GM21360 (cell line): ENCODE measurements at regions not wholly inside any gene's neighbourhood (a gene's known extent, or its start where the extent isn't known, plus 50 kb on each side); places are given as distances from the start of the nearest gene placed in this dataset.
A peak's percentile ranks its signal among the peaks of the same experiment; 100 is the strongest.

Experiments used
- ATAC-seq: cut with Tn5 transposase; IDR thresholded peaks from one replicate; pipeline ENCODE4 v1.9.1; 2021; ENCODE audit warnings: mild to moderate bottlenecking, moderate library complexity; ENCODE audit not compliant: unreplicated experiment

DNA sequence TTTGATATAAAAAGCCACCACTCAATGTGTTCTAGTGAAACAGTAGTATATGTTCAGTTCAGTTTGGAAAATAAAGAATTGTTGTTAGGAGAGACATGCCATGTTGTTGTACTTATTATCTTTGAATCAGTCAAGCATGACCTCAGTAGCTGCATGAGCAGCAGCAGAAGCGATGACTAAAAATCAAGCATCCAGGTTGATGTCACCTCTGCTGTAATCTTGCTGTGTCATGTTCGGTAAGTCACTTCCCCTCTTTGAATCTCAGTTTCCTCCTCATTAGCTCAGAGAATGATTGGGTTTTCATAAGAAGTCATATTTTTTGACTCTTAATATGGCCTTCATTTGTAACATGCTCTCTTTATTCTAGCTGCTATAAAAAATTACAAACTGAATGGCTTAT is 428.4 kb upstream of the B3GALT2 start:
- peak; percentile 55 for ATAC-seq

DNA sequence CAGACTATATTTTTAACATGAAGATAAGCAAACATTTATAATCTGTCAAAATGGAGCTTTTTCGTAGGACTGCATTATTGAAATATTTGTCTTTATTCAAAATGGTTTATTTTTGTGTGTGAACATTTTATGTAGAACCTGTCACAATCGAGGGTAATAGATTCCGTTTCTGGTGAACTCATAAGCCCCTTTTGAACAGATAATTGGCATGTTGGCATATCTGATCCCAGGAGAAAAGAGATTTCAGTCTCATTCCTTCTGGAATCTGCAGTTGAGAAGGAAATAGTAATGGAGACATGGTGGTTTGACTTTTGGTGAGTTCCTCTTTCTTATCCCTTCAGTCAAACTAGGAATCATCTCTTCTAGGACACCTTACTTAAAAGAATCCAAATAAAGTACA is 427.9 kb upstream of the B3GALT2 start:
- ATAC-seq, result no peak

DNA sequence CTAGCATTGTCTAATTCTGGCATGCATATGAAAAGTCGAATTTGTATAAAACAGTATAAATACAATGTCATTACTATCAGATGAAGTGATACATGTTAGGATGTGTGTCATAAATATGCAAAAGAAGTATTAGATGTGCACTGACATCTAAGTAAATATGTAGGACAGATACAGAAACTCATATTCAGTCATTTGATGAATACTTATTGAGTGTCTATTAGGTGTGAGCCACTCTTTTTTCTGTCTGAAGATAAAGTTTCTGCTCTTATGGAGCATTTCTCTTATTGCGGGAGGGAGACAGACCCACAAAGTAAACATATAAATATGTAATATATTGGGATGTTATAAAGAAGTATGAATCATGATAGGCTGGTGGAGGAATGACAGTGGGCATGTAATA is 426.6 kb upstream of the B3GALT2 start:
- no peak for ATAC-seq

DNA sequence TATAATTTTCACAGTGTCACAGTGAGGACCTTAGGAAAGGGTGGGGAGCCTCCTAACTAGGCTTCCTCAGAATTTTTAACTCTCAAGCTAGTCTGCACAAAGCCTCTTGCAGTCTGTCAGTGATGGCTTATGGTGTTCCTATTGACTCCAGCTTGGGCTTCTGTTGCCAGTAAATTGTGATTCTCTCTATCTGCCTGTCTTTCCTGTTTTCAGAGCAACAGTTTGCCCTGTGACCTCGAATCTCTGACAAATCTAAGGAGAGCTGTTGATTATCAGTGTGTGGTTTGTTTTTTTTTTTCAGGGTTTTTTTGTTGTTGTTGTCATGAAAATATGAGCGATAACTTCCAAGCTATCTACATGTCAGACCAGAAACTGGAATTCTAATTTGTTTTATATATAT is 423.2 kb upstream of the B3GALT2 start:
- no peak for ATAC-seq

DNA sequence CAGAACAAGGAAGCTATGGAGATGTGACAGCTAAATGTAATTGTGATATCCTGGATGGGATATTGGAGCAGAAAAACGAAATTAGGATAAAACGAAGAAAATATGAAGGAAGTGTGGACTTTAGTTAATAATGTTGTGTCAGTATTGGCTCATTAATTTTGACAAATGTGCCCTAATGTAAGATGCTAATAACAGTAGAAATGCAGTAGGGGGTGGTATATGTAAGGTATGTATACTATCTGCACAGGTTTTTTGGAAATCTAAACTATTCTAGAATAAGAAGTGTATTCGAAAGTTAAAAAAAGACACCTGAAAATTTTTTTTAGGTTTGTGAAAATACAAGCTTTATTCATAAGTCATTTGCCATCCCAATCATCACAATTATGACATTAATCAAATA is 421.4 kb upstream of the B3GALT2 start:
- no peak for ATAC-seq

DNA sequence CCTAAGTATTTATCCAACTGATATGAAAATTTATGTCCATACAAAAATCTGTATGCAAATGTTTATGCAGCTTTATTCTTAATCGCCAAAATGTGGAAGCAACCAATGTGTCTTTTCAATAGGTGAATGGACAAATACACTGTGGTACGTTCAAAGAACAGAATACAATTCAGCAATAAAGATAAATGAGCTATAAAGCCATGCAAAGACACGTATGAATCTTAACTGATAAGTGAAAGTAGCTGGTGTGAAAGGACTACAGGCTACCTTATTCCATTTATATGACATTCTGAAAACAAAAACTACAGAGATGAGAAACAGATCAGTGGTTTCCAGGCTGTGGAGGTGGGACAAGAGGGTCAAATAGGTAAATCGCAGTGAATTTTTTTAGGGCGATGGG is 419.6 kb upstream of the B3GALT2 start:
- no peak for ATAC-seq

DNA sequence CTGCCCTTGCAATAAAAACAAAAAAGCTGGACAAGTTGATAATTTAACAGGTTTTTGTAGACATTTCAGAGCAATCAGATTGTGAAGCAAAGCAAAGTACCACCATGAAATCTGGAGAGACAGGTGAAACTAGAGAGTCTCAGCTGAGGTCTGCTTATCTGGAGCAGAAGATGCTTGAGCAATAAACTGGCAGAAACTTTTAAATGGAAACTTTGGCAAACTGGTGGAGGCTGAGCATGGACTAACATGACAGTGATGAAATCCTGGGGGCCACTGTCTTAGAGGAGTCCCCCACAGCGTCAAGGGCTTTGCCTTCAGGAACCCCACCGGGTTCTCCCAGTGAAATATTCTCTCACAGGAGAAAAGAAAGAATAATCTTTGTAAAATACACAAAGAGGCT is 416.3 kb upstream of the B3GALT2 start:
- ATAC-seq, result no peak

DNA sequence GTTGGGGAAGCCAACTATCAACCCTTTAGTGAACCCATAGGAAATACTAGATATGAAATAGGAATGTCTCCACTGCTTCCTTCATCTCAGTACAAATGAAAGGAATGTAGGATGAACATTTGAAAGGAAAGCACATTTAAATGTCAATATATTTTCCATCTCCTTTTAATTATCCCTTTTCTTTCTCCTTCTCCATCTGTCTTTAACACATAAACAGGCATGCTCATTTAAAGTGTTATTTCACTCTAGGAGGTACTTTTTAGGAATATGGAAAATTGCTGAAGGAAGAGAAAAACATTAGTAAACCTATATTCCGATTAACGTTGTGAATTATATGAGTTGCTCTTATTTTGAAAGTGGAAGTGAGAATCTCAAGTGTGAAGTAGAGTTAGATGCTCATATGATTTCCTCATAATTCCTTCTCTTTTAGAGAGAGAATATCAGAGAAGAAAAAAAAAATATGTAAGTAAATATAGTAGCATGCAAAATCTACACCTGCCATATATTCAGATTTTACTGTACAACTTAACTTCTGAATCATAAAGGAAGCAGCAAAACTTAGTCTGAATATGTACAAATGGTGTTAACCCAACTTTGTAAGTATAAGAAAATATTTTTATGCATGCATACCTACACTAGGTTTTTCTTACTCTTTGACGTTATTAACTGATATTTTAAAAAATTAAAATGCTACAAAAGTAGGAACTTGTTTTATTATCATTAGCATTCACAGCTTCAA is 406.9 kb upstream of the B3GALT2 start:
- ATAC-seq, result no peak

DNA sequence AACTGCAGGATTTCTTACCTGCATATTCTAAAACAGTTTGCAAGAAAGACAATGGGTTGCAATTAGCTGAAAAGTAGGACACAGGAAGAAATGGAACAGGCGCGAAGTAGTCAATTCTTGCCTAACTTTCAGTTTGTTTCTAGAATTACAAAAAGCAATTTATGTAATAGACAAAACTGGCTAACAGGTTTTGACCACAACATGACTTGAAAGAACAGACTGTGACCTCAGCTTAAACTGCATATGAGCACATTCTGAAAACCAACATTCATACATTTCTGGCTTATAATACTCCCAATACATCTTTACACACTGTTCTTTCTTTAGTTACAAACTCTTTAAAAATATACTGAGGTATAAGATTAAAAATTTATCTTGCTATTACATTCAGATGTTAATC is 405.9 kb upstream of the B3GALT2 start:
- no peak for ATAC-seq

DNA sequence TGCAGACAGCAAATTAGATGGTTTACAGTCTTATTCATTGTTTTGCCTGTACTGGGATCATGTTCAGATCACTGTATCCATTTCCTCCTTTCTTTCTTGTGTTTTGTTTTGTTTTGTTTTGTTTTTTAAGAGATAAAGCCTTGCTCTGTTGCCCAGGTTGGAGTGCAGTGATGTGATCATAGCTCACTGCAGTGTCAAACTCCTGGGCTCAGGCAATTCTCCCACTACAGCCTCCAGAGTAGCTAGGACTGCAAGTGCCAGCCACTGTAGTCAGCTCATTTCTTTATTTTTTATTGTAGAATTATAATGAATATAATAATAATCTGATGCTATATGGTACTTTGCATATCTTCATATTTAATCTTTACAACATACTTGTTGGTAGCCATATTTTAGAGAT is 403.7 kb upstream of the B3GALT2 start:
- no peak for ATAC-seq

DNA sequence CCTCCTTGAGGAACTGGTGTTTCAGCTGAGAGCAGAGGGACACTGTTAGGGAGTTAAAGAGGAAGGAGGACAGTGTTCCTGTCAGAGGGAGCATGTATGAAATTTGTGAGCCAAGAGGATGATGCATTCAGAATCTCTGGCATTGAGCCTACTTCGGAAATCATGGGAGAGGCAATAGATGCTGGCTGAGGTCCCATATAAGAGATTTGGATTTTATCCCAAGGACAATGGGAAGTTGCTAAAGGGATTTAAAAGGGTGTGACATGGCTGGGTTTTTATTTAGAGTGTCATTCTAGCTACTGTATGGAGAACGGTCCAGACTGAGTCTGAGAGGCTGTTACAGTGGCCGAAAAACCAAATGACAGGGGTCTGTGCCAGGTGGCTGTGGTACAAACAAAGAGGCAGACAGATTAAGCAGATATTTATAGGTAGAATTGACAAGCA is 403.2 kb upstream of the B3GALT2 start:
- no peak for ATAC-seq

DNA sequence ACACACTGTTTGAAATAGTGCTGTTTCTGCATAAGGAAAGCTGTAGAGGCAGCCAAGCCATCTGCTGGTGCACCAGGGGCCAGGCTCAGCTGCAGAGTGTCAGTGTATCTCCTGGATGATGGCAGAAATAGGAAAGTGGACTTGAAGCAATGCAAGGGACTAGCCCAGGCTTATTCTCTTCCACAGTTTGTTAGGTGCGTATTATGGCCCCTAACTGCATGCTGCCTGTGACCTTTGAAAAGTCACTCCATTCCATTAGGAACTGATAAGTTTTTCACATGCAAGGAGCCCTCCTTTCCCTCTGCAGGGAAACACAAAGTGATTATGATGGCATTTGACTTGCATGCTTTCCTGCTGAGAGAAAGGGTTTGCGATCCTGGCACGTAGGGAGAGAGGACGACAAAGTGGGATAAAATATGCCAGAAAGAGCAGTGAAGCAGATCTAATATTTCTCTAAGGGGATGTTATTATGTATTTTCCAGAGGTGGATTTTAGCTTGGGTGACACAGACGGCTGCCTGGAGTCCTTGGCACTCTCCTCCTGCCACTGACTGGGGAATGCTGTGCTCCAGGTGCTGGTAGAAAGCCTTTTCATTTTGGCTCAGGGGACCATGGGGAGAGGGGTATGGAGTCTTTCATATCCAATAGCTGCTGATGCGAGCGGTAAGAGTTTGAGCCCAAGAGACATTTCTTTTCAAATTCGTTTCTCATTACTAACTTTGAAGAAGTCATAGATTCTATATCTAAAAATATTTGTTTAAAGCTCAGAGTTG is 402.1 kb upstream of the B3GALT2 start:
- no peak for ATAC-seq

DNA sequence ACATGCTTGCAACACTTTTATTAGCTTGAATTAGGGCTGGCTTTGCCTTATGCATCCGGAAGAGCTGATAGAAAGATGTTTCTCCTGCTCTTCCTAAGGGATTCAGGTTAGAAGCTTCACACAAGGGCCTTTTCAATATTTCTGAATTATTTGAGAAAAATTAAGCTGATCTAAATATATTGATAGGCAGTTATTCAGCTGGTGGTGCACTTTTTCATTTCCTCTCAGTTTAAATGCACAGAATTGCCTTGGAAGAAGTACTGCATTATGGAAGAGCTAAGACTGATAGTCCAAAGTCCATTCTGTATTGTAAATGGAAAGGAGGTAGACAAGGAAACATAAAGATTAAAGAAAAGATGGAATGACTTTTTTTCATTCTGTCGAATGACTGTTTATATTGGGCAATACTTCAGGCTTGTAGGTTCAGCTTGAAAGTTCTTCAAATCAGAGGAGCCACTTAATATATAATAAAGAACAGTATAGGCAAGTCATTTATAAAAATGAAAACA is 398.4 kb upstream of the B3GALT2 start:
- ATAC-seq, result no peak

DNA sequence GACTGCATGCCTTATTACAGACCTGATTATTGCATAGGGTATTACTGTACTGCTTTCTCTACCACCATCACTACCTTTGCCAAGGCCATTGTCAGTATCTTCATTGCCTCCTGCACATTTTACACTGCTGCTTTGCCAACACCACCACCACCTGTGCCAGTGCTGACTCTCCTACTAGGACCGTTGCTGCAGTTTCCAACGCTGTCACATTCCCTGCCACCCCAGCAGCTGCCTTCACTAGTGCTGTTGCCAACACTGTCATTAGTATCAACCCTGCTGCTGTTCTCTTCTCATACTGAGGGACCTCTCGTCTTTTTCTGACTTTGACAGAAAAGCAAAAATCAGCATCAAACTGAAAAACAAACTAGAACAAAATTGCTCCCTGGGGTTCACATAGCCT is 394.9 kb upstream of the B3GALT2 start:
- no peak for ATAC-seq

DNA sequence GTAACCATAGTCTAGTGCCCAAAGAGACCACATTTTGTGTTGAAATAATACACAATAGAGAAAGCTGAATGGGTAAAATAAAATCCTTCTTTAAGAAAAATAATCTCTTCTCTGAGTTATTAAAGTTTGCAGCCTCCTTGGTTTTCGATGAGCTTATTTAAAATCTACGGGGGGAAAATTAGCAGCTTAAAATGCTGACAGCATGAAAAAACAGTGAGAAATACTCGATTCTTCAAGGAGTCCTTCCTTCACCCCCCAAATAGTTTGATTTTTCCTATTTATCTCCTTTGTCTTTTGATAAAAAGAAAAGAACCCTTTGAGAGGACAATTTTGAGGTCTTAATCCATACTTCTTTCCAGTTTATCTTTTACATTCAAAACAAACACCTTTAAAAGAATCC is 394.0 kb upstream of the B3GALT2 start:
- no peak for ATAC-seq

DNA sequence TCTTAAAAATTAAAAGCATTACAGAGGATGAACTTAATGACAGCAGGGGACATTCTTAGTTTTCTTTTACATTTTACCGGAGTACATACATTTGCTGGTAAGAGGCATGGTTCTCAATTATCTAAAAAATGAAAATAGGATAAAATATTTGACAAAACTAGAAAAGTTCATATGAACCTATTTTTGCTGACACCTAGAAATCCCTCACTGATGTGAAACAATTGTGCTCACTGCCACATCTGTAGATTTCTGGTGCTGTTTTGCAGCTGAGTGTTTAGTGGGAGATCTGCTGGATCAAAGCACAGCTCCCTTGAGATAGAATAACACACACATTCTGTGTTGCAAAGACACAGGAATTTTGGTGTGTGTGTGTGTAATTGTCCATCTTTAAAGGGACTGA is 392.9 kb upstream of the B3GALT2 start:
- no peak for ATAC-seq

DNA sequence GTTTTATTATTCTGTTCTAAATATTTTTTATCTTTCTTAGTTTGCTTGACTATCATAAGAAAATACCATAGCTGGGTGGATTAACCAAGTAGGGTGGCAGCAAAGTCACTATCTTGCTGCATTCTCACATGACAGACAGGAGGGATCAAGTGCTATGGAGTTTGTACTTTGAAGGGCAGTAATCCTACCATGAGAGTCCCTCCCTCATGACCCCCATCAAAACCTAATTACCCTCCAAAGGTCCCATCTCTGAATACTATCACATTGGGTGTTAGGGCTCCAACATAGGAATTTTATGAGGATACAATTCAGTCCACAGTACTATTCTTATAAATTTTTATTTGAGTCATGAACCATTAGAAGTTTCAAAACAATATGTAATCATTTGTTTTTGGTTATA is 388.5 kb upstream of the B3GALT2 start:
- ATAC-seq, result no peak

DNA sequence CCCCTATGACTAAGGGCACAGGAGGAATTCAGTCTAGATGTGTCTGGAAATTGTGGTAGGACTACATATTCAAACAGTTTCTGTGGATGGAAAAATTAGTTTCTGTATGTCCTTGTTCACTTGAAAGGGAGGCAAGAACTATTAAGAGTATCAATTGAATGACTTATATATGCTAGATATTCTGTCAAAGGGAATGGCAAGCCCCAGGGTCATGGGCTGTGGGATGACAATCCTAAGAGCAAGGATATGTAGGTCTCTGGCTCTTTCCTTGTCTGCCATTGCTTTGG is 383.5 kb upstream of the B3GALT2 start:
- ATAC-seq, result no peak

DNA sequence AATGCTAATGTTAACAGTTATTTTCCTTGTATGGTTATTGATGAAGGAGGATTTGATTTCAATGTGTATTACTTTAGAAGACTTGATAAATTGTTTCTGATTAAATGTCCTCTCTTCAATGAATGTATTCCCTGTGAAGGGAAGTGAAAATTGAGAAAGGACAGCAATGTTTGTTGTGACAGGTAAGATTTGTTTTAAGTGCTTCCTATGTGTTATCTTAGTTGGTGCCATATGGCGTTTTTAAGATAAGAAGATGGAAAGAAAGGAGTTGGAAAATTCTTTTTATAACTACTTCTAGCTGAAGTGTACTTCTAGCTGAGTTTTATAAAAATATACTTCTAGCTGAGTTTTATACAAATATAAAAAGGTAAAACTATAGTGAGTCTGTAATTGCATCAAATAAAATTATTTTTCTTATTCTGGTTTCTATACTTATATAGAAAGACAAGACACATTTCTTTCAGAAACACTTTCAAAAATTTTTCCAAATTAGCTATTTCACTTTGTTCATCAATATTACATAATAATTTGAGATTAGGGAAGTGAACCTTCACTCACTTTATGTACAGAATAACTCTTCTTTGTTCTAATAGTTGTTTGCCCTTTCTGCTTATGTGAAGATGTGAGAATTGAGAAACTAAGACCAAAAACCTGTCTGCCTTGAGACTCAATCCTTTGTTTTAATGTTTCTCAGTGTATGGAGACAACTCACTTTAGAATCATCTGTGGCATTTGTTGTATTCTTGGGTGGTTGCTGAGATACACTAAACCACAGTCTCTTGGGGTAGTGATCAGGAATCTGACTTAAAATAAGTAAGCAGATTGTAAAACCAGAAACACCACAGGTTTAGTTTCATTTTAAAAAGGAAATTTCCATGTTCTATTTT is 382.9 kb upstream of the B3GALT2 start:
- ATAC-seq, result no peak

DNA sequence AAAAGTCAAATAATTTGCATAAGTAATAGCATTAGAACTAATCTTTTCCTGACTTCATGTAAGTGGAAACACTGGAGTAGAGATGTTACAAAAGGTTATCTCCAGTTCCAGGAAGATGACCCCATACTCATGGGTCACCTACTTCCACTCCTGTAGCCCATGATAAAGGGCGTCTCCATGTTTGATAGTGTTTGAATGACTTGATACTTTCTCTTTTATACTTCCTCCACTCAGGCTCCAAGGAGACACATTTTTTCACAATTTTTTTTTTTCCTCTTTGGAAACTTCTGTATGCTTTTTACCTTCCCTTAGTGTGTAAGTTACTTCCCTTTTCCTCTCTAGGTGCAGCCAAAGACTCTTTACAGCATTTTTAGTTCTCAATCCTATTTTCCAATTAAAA is 382.1 kb upstream of the B3GALT2 start:
- no peak for ATAC-seq

DNA sequence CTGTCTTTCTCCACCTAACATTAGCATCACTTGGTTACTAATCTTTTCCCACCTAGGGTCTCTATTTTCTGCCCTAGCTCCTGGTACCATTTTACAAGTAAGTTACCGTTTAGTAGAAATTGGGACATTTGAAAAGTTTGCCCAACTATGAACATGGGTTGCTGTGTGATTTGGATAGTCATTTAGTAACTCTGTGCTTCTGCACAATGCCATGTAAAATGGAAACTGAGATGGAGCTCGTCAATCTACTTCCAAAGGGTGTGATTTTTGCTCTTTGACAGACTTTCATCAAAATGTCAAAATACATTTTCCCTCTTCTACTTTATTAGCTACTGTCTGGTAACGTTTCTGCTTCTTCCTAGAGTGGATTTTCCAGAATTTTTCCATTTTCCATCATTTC is 381.5 kb upstream of the B3GALT2 start:
- no peak for ATAC-seq

DNA sequence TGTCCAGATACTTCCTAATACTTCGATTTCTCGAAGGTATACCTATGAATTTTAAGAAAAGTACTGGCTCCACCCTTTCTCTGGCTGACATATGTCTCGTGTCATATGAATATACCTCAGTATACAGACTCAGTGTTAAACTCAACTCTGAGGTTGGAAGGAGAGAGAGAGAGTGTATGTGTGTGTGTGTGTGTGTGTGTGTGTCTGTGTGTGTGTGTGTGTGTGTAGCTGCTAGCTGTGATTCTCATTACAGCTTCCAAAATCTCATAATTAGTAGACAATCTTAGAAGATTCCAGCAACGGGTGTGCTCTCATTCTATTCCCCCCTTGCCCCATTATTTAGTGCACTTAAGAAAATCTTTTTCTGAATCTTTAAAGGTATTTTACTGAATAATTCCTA is 380.3 kb upstream of the B3GALT2 start:
- ATAC-seq, result no peak
